ENCODE measurements at regions not wholly inside any gene's neighbourhood (a gene's known extent, or its start where the extent isn't known, plus 50 kb on each side); places are given as distances from the start of the nearest gene placed in this dataset.

GRCh38 chr7:85386460-85386859 lies 199.6 kb upstream of the SEMA3D start:
- TF ChIP-seq EZH2 (IDR thresholded peaks at IDR 0.05; ENCODE audit: low read length, missing control alignments) (no peak), CTCF (conservative IDR thresholded peaks at IDR 0.05 in 1 of 2, IDR thresholded peaks at IDR 0.05 in 1 of 2; ENCODE audit: low read depth in 1 of 2, low read length in 2 of 2) (no peak)
